Esophagus (tissue), 2 donors: ENCODE measurements at regions not wholly inside any gene's neighbourhood (a gene's known extent, or its start where the extent isn't known, plus 50 kb on each side); places are given as distances from the start of the nearest gene placed in this dataset.

Source experiments
- H3K27ac ChIP-seq, 2 donors: one replicate each; pipeline ENCODE4 v1.5.1; 2013; ENCODE audit warnings: low read depth in 2 of 2, mild to moderate bottlenecking in 2 of 2, inconsistent platforms in 1 of 2, low read length in 1 of 2, moderate library complexity in 1 of 2
- H3K27me3 ChIP-seq, 2 donors: one replicate each; pipeline ENCODE4 v1.6.1; 2013; ENCODE audit warnings: low read length in 2 of 2, control low read depth in 1 of 2, mild to moderate bottlenecking in 1 of 2; ENCODE audit not compliant: insufficient read depth in 2 of 2, control insufficient read depth in 1 of 2
- H3K36me3 ChIP-seq, 2 donors: one replicate each; pipeline ENCODE4 v1.6.1; 2013; ENCODE audit warnings: low read length in 1 of 2; ENCODE audit not compliant: control insufficient read depth in 2 of 2, insufficient read depth in 2 of 2
- H3K4me1 ChIP-seq, 2 donors: one replicate each; pipeline ENCODE4 v1.6.1; 2013; ENCODE audit warnings: low read length in 1 of 2; ENCODE audit not compliant: control insufficient read depth in 2 of 2, insufficient read depth in 2 of 2
- H3K4me3 ChIP-seq, 2 donors: one replicate each; pipeline ENCODE4 v1.5.1; 2013; ENCODE audit warnings: low read length in 2 of 2, mild to moderate bottlenecking in 2 of 2, low read depth in 1 of 2, moderate library complexity in 1 of 2
- H3K9me3 ChIP-seq, 2 donors: one replicate each; pipeline ENCODE4 v1.6.1; 2013; ENCODE audit warnings: mild to moderate bottlenecking in 2 of 2, low read depth in 1 of 2, low read length in 1 of 2, moderate library complexity in 1 of 2; ENCODE audit not compliant: control insufficient read depth in 2 of 2, insufficient read depth in 1 of 2
- WGBS, 2 donors: extraction: QIAGEN DNeasy Blood & Tissue Kit; methylation state at CpG; one replicate each; pipeline ENCODE4 v1.1.7; 2013; 5-methylcytosine and 5-hydroxymethylcytosine counted together
- donor health status: healthy with polysubstance abuse.
- donor health status: Bipolar disorder and iron deficiency.

GRCh38 chr10:83666762-83667161 lies 472.5 kb upstream of the GHITM start:
- no peaks in the 10 kb centered on the region for H3K4me1 ChIP-seq
- no peak overlapping the region for H3K27ac ChIP-seq
- H3K27me3 ChIP-seq: no peaks in the 10 kb centered on the region
- H3K4me3 ChIP-seq: no peak overlapping the region
- 73 to 77% methylated on average over 3 of the region's 3 CpGs for WGBS, 2 donors
- no peaks in the 10 kb centered on the region for H3K9me3 ChIP-seq
- H3K36me3 ChIP-seq: no peaks in the 10 kb centered on the region

GRCh38 chr10:83667594-83667993 lies 471.7 kb upstream of the GHITM start:
- Histone ChIP-seq H3K36me3 (no peaks in the 10 kb centered on the region), H3K4me3 (no peak overlapping the region), H3K9me3 (no peaks in the 10 kb centered on the region), H3K27ac (no peak overlapping the region), H3K27me3 (no peaks in the 10 kb centered on the region), H3K4me1 (no peaks in the 10 kb centered on the region)
- 97 to 100% methylated on average over 1 of the region's 1 CpG for WGBS, 2 donors

GRCh38 chr10:83673316-83673715 lies 466.0 kb upstream of the GHITM start:
- no peak overlapping the region for H3K4me3 ChIP-seq
- H3K36me3 ChIP-seq: no peaks in the 10 kb centered on the region
- 69 to 79% methylated on average over 3 of the region's 3 CpGs for WGBS, 2 donors
- H3K9me3 ChIP-seq: peaks cover 0 to 3% of the 10 kb centered on the region in 2 donors
- no peaks in the 10 kb centered on the region for H3K27me3 ChIP-seq
- H3K4me1 ChIP-seq: no peaks in the 10 kb centered on the region
- no peak overlapping the region for H3K27ac ChIP-seq

GRCh38 chr10:83677795-83678194 lies 461.5 kb upstream of the GHITM start:
- Histone ChIP-seq H3K4me3 (no peak overlapping the region), H3K27ac (no peak overlapping the region), H3K4me1 (no peaks in the 10 kb centered on the region), H3K27me3 (no peaks in the 10 kb centered on the region), H3K9me3 (peaks cover 3% of the 10 kb centered on the region in 2 donors), H3K36me3 (no peaks in the 10 kb centered on the region)
- WGBS, 2 donors: 44 to 45% methylated on average over 4 of the region's 4 CpGs

- Histone ChIP-seq H3K27me3 (no peaks in the 10 kb centered on the region), H3K36me3 (no peaks in the 10 kb centered on the region), H3K4me3 (no peak overlapping the region), H3K9me3 (peaks cover 3% of the 10 kb centered on the region in 2 donors), H3K4me1 (no peaks in the 10 kb centered on the region), H3K27ac (no peak overlapping the region)
- 77 to 86% methylated on average over 3 of the region's 3 CpGs for WGBS, 2 donors
Measured at GRCh38 chr10:83678850-83679249, 460.5 kb upstream of the GHITM start.

GRCh38 chr10:83680470-83680891 lies 458.8 kb upstream of the GHITM start:
- Histone ChIP-seq H3K36me3 (no peaks in the 10 kb centered on the region), H3K9me3 (peaks cover 3% of the 10 kb centered on the region in 2 donors), H3K4me3 (no peak overlapping the region), H3K27me3 (no peaks in the 10 kb centered on the region), H3K27ac (no peak overlapping the region), H3K4me1 (no peaks in the 10 kb centered on the region)
- 56 to 58% methylated on average over 7 of the region's 7 CpGs for WGBS, 2 donors

GRCh38 chr10:83682414-83682813 lies 456.9 kb upstream of the GHITM start:
- 91% methylated on average over 2 of the region's 2 CpGs for WGBS, 2 donors
- Histone ChIP-seq H3K4me1 (no peaks in the 10 kb centered on the region), H3K9me3 (peaks cover 3% of the 10 kb centered on the region in 2 donors), H3K27ac (no peak overlapping the region), H3K36me3 (no peaks in the 10 kb centered on the region), H3K4me3 (no peak overlapping the region), H3K27me3 (no peaks in the 10 kb centered on the region)

- Histone ChIP-seq H3K27ac (no peak overlapping the region), H3K4me1 (no peaks in the 10 kb centered on the region), H3K9me3 (no peaks in the 10 kb centered on the region), H3K27me3 (no peaks in the 10 kb centered on the region), H3K4me3 (no peak overlapping the region), H3K36me3 (no peaks in the 10 kb centered on the region)
- WGBS, 2 donors: 46 to 55% methylated on average over 5 of the region's 5 CpGs
Measured at GRCh38 chr10:83685458-83685857, 453.9 kb upstream of the GHITM start.

- 62 to 71% methylated on average over 2 of the region's 2 CpGs for WGBS, 2 donors
- Histone ChIP-seq H3K27ac (no peak overlapping the region), H3K27me3 (no peaks in the 10 kb centered on the region), H3K9me3 (no peaks in the 10 kb centered on the region), H3K4me3 (no peak overlapping the region), H3K4me1 (no peaks in the 10 kb centered on the region), H3K36me3 (no peaks in the 10 kb centered on the region)
Measured at GRCh38 chr10:83691791-83692596, 447.3 kb upstream of the GHITM start.

GRCh38 chr10:83698899-83699298 lies 440.4 kb upstream of the GHITM start:
- no peaks in the 10 kb centered on the region for H3K27me3 ChIP-seq
- no peak overlapping the region for H3K4me3 ChIP-seq
- H3K36me3 ChIP-seq: no peaks in the 10 kb centered on the region
- H3K9me3 ChIP-seq: peaks cover 0 to 2% of the 10 kb centered on the region in 2 donors
- no peak overlapping the region for H3K27ac ChIP-seq
- WGBS, 2 donors: 70 to 81% methylated on average over 2 of the region's 2 CpGs
- H3K4me1 ChIP-seq: no peaks in the 10 kb centered on the region
